ENCODE measurements at regions not wholly inside any gene's neighbourhood (a gene's known extent, or its start where the extent isn't known, plus 50 kb on each side); places are given as distances from the start of the nearest gene placed in this dataset.

- no peak for DNase-seq
Observed at GRCh38 chr2:120920454-120921148, 184.9 kb downstream of the GLI2 start.

- no peak for DNase-seq
Observed at GRCh38 chr2:120921457-120921856, 185.8 kb downstream of the GLI2 start.

- no peak for DNase-seq
Observed at GRCh38 chr2:120922571-120923332, 187.1 kb downstream of the GLI2 start.

DNA sequence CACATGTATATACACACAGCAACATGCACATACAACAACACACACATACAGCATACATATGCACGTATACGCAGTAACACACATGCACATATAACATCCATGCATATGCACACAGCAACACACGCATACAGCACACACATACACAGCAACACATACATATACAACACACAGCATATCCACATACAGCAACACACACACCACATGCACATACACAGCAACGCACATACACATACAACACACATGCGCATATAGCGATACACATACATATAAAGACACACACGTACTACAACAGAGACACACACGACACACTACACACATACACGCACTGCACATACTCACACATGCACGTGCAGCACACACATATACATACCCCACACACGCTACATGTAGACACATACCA is 187.8 kb downstream of the GLI2 start:
- DNase-seq, result no peak

GRCh38 chr2:120924924-120925323 is 189.3 kb downstream of the GLI2 start:
- DNase-seq, result no peak

- DNase-seq, result no peak
Observed at GRCh38 chr2:120926463-120927264, 191.0 kb downstream of the GLI2 start.

DNA sequence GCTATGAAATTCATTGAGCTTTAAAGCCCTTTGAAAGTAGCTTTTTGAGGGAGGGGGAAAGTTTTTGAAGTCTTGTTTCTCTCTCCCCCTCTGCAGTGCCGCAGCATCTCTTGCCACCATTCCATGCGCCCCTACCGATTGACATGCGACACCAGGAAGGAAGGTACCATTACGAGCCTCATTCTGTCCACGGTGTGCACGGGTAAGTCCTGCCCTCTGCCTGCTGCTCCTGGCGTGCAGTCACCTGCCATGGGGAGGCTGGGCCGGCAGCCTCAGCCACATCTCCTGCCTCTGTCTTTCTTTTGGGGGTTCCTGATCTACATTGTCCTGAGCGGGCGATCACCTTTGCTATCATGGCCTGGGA is 191.6 kb downstream of the GLI2 start:
- DNase-seq, result no peak

- no peak for DNase-seq
Observed at GRCh38 chr2:120929829-120930228, 194.2 kb downstream of the GLI2 start.

GRCh38 chr2:120930236-120930635 is 194.6 kb downstream of the GLI2 start:
- DNase-seq, result no peak

DNA sequence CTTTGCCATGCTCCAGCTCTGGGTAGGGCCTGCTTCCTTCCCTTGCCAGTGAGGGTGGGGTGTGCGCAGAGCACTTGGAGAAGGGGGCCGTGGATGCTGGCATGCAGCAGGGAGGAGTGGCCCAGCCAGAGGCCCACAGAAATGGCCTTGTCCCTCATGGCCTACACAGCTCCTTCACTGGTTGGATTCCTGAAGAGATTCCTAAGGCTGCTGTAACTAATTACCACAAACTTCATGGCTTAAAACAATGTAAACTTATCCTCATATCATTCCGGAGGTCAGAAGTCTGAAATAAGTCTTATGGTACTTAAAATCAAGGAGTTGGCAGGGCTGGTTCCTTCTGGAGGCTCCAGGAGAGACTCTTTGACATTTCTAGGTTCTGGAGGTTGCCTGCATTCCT is 195.2 kb downstream of the GLI2 start:
- DNase-seq, result no peak

DNA sequence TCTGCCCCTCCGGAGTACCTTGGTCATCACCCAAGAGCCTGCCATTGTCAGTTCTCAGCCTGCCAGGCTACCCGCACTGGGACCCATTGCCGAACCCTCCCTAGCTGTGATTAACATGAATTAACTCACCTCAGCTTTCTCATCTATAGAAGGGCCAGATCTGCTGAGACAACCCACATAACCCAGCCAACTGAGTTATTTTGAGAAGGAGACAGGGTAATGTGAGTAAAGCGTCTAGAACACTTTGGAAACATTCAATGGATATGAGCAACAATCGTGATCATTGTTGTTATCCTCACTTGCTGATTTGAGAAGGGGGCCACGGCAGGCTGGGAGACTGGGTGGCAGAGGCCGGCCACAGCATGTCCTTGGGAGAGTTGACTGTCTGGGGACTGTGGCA is 196.8 kb downstream of the GLI2 start:
- no peak for DNase-seq

DNA sequence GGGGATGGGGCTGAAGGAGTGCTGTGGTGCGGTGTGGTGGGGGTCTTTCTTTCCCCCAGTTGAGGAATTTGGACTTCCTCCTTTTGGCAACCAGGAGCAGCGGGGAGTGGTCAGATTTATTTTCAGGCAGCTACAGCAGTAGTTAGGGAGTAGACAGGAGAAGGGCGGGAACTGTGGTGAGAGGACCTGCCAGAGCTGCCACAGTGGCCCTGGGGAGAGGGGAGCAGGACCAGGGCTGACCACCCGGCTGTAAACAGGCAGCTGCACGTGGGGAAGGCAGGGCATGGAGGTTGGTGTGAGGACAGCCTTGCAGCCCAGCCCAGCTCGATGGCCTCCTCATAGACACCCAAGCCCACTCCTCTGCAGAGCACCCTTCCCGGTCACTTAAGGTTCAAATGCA is 197.2 kb downstream of the GLI2 start:
- DNase-seq, result no peak

- DNase-seq, result no peak
Observed at GRCh38 chr2:120933693-120934573, 198.3 kb downstream of the GLI2 start.

- DNase-seq, result no peak
Observed at GRCh38 chr2:120934574-120935338, 199.1 kb downstream of the GLI2 start.

- DNase-seq, result no peak
Observed at GRCh38 chr2:120935339-120936313, 200.0 kb downstream of the GLI2 start.

DNA sequence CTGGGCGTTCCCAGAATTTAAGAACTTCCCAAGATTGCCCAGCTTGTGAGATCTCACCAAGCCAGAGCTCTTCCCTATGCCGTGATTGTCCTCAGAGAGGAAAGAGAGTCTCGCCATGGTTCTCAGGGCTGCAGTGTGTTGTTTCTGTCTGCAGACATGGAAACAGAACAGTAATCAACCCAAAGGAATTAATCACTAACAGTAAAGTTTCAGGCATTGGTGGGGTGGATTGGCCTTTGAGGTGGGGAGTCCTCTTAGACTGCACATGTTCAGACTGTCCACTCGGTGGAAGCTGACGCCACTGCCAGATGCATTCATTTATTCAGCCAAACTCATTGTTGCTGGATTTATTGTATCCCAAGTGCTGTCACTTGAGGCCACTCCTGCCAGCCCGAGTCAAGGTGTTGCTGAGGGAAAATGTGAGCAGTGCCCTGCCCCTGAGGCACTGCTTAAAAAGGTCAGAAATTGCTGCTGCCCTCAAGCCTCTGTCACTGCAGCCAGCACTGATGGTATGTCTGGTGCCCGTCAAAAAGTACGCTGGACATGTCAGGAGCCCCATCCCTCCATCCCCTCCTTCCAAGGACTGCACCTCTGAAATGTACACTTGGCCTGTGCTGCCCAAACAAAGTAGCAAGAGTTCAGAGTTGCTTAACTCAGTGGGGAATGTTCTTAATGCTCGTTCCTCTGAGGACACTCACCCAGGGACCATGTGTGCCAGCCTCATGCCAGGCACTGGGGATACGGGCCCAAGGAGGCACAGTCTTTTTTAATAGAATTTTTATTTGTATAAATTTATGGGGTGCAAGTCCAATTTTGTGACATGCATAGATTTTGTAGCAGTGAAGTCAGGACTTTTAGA is 201.0 kb downstream of the GLI2 start:
- no peak for DNase-seq

DNA sequence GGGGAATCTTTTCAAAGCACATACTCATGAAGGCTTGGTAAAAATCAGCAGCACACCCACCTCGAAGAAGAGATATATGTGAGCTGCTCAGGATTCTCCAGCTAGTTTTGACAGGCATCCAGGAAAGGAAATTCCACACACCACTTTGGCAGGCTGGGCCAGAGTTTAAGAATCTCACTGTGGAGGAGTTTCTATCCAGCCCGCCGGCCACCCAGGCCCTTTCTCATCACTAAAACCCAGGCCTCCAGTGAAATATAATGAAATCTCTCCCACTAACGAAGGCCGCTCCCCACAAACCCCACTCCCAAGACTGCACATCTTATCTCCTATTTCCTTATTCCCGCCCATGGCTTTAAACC is 202.0 kb downstream of the GLI2 start:
- DNase-seq, result no peak

DNA sequence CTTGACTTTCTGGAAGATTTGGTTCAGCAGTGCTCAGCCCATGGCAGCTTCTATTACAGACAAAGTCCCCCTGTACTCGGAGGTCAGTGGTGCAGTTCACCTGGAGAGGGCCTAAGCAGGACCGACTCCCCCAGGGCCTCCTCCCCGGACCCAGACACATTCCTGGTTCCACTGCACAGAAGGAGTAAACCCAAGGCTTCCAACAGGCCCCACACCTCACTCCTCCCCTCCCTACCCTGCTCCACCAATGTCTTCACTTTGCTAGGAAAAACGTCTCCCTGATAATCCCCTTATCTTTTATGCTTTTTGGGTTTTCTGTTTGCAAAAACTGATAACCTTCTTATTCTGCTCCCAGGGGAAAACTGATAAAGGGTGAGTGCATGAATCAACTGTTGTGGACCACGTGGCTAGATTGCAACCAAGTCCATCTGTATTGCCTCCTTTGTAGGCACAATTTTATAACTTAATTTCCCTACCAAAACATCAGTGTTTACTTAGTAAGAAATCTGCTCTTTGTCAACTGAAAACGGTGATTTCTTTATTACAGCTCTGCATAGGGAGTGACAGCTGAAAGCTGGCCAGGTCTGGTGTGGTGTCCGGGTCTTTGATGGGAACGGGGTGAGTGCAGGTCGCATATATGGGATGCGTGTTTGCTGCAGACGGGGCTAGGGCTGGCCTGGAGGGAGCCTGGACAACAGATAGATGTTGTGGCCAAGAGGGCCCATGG is 202.5 kb downstream of the GLI2 start:
- no peak for DNase-seq

Measured in activated CD4-positive, alpha-beta T cell treated with anti-CD3 and anti-CD28 coated beads, Interleukin-2, amount 50 U/mL, for 48 hours (primary cell).